T-helper 17 cell (primary cell): ENCODE measurements at regions not wholly inside any gene's neighbourhood (a gene's known extent, or its start where the extent isn't known, plus 50 kb on each side); places are given as distances from the start of the nearest gene placed in this dataset.
A peak's percentile ranks its signal among the peaks of the same experiment; 100 is the strongest.
"Not testable (repeated sequence)": the region's sequence is repeated elsewhere in the genome, so short reads cannot be mapped to it uniquely, and the experiment has no call there.

Source experiments
- ATAC-seq: fragments of 150-1000 bp; cut with Tn5 transposase; 2 replicates; pipeline ENCODE4 v1.10.0; 2021; ENCODE audit warnings: mild to moderate bottlenecking, moderate library complexity
- DNase-seq, 3 donors: peaks; one replicate each; pipeline versions ENCODE4 v3.0.0 to v3.0.0-alpha.2; 2020 to 2021
- H3K9me3 ChIP-seq: one replicate; pipeline ENCODE4 v1.7.0; 2013; ENCODE audit warnings: low read length, mild to moderate bottlenecking; ENCODE audit not compliant: control insufficient read depth, poor library complexity, severe bottlenecking
- H3K27ac Mint-ChIP-seq: one replicate; pipeline ENCODE4 v1.8.0; 2022; ENCODE audit warnings: mild to moderate bottlenecking, moderate library complexity, mixed read lengths
- H3K27me3 Mint-ChIP-seq: one replicate; pipeline ENCODE4 v1.8.0; 2022; ENCODE audit warnings: mixed read lengths
- H3K36me3 Mint-ChIP-seq: one replicate; pipeline ENCODE4 v1.8.0; 2022; ENCODE audit warnings: low read depth, mixed read lengths
- H3K4me1 Mint-ChIP-seq: one replicate; pipeline ENCODE4 v1.8.0; 2022; ENCODE audit warnings: mild to moderate bottlenecking, mixed read lengths
- H3K4me3 Mint-ChIP-seq: one replicate; pipeline ENCODE4 v1.8.0; 2022; ENCODE audit warnings: mild to moderate bottlenecking, moderate library complexity, mixed read lengths

DNA sequence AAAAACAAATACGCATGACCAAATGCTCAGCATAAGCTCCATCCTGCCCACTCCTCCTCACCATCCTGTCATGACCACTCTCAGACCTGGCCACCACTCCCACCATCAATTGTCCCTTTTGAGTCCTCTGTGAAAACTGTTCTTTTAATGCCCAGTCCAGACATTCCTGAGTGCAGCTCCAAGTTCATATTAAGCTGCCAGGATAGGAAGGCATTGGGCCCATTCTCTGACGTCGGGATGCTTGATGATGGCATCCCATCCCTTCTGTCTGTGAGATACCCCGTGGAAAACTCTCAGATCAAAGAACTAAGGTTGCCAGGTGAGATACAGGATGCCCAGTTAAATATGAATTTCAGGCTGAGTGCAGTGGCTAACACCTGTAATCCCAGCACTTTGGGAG lies 89.9 kb upstream of the KIF5B start:
- no peaks in the 10 kb centered on the region for H3K27me3 Mint-ChIP-seq
- DNase-seq (no peak), ATAC-seq (no peak)
- no peaks in the 10 kb centered on the region for H3K36me3 Mint-ChIP-seq
- H3K9me3 ChIP-seq, result no peaks in the 10 kb centered on the region
- H3K27ac Mint-ChIP-seq, result no peak overlapping the region
- peaks cover 14% of the 10 kb centered on the region for H3K4me1 Mint-ChIP-seq
- H3K4me3 Mint-ChIP-seq, result no peak overlapping the region

GRCh38 chr10:32144817-32145688 lies 88.8 kb upstream of the KIF5B start:
- H3K27me3 Mint-ChIP-seq, result no peaks in the 10 kb centered on the region
- no peaks in the 10 kb centered on the region for H3K9me3 ChIP-seq
- no peak overlapping the region for H3K4me3 Mint-ChIP-seq
- no peak for ATAC-seq
- H3K36me3 Mint-ChIP-seq, result no peaks in the 10 kb centered on the region
- no peak for DNase-seq
- H3K4me1 Mint-ChIP-seq, result peaks cover 9% of the 10 kb centered on the region
- no peak overlapping the region for H3K27ac Mint-ChIP-seq

- H3K4me3 Mint-ChIP-seq, result no peak overlapping the region
- H3K27ac Mint-ChIP-seq, result no peak overlapping the region
- peaks cover 3% of the 10 kb centered on the region for H3K4me1 Mint-ChIP-seq
- no peak for DNase-seq
- no peaks in the 10 kb centered on the region for H3K36me3 Mint-ChIP-seq
- H3K9me3 ChIP-seq, result no peaks in the 10 kb centered on the region
- no peaks in the 10 kb centered on the region for H3K27me3 Mint-ChIP-seq
- no peak for ATAC-seq
Measured at GRCh38 chr10:32143302-32143847, 87.2 kb upstream of the KIF5B start.

DNA sequence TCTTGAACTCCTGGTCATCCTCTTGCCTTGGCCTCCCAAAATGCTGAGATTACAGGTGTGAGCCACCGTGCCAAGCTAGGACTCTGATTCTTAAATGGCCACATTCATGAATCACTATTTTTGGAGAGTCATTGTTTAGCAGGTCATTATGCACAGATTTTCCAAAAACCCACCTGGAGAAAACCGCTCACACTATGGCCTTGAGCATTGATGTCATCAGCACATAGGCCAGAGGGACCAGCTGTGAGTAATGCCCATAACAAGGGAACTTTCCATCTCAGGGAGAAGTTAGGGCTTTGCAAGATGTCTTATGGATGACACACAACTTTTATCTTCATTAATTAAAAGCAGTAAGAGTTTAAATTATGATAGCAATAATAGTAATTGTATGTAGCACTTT lies 86.4 kb upstream of the KIF5B start:
- H3K4me3 Mint-ChIP-seq, result no peak overlapping the region
- ATAC-seq, result no peak
- no peak overlapping the region for H3K27ac Mint-ChIP-seq
- no peaks in the 10 kb centered on the region for H3K27me3 Mint-ChIP-seq
- H3K4me1 Mint-ChIP-seq, result peaks cover 3% of the 10 kb centered on the region
- no peaks in the 10 kb centered on the region for H3K36me3 Mint-ChIP-seq
- H3K9me3 ChIP-seq, result no peaks in the 10 kb centered on the region
- no peak for DNase-seq

GRCh38 chr10:32141018-32141807 lies 85.0 kb upstream of the KIF5B start:
- Mint-ChIP-seq H3K36me3 (no peaks in the 10 kb centered on the region), H3K27ac (no peak overlapping the region), H3K4me3 (no peak overlapping the region), H3K4me1 (peaks cover 3% of the 10 kb centered on the region), H3K27me3 (no peaks in the 10 kb centered on the region)
- no peaks in the 10 kb centered on the region for H3K9me3 ChIP-seq
- DNase-seq (no peak), ATAC-seq (no peak)

DNA sequence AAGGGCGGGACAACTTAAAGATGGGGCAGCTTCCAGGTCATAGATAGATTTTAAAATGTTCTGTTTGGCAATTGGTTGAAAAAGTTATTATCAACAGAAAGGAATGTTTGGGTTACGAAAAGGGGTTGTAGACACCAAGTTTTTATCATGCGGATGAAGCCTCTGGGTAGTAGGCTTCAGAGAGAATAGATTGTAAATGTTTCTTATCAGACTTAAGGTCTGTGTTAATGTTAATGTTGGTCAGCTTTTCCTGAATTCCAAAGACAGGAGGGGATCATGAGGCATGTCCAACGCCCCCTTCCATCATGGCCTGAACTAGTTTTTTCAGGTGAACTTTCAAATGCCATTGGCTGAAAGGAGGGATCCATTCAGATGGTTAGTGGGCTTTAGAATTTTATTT lies 84.2 kb upstream of the KIF5B start:
- no peak for DNase-seq
- Mint-ChIP-seq H3K27ac (no peak overlapping the region), H3K4me1 (peaks cover 3% of the 10 kb centered on the region), H3K36me3 (no peaks in the 10 kb centered on the region), H3K4me3 (no peak overlapping the region), H3K27me3 (no peaks in the 10 kb centered on the region)
- ATAC-seq, result no peak
- no peaks in the 10 kb centered on the region for H3K9me3 ChIP-seq

DNA sequence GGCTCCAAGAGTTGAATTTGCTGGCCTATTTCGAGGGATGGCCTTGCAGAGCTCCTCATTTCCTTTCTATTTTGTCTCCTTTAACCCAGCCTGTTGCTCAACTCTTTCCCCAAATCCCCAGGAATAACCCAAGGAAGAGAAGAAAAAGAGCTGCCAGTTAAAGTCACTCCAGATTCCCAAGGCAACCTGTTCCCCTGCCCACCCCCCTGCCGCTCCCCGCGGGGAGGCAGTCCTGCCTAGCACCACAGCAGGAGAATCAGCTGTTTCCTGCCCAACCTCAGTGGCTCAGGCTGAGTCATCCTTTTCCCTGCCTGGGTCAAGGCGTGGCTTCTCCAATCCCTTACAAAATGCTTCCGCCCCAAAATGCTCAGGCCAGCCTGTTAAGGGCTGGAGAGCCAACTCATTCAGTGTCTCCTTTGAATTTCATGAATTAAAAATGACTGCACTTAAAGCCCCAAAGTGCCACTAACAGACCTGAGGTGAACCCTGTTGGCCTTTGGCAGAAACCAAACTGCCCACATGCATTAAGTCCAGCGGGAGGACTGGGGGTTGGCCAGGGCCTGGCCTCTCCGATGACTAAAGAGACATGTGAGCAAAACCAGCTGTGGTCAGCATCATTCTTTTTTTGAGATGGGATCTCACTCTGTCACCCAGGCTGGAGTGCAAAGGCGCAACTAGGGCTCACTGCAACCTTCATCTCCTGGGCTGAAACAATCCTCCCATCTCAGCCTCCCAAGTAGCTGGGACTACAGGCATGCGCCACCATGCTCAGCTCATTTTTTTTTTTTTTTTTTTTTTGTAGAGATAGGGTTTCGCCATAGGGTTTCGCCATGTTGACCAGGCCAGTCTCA lies 83.2 kb upstream of the KIF5B start:
- H3K4me1 Mint-ChIP-seq, result peaks cover 3% of the 10 kb centered on the region
- no peak overlapping the region for H3K4me3 Mint-ChIP-seq
- no peaks in the 10 kb centered on the region for H3K36me3 Mint-ChIP-seq
- H3K9me3 ChIP-seq, result no peaks in the 10 kb centered on the region
- DNase-seq (no peak), ATAC-seq (peak; percentile 40)
- no peaks in the 10 kb centered on the region for H3K27me3 Mint-ChIP-seq
- no peak overlapping the region for H3K27ac Mint-ChIP-seq

DNA sequence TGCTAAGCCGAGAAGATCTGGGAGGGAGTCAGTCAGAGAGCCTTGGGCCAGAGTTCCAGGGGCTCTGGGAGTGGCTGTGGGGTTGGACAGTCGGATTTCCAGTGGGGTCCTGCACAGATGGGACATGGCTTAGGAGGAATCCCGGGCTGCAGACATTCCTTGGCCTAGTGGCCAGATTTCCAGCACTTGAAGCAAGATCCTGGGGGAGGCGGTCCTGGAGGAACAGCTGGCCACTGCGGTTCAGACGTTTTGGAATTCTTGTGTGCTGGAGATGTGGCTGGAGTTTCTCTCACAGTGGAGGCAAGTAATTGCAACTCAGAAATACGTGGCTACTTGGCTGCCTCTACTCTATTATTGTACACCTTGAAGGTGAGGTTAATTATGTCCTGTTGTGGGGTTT lies 80.7 kb upstream of the KIF5B start:
- H3K4me3 Mint-ChIP-seq, H3K27ac Mint-ChIP-seq, H3K36me3 Mint-ChIP-seq, ATAC-seq, H3K4me1 Mint-ChIP-seq, H3K9me3 ChIP-seq, DNase-seq, H3K27me3 Mint-ChIP-seq: not testable (repeated sequence)

DNA sequence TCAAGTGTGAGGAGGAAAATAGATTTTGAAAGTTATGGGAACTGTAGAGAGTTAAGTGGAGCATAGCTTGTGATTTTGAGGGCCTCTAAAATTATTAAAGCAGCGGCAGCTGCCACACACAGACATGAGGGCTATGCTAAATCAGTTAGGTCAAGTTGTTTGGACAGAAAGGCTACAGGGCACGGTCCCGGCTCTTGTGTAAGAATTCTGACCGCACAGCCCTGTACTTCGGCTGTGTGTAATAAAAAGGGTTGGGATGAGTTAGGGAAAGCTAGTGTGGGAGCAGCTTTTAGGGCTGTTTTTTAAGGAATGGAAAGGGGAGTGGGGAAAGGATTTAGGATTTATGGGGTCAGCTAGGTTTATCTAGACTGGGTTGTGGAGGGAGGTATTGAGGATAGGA lies 79.6 kb upstream of the KIF5B start:
- not testable (repeated sequence) for H3K27ac Mint-ChIP-seq, DNase-seq, H3K4me3 Mint-ChIP-seq, H3K9me3 ChIP-seq, H3K36me3 Mint-ChIP-seq, H3K27me3 Mint-ChIP-seq, H3K4me1 Mint-ChIP-seq, ATAC-seq

DNA sequence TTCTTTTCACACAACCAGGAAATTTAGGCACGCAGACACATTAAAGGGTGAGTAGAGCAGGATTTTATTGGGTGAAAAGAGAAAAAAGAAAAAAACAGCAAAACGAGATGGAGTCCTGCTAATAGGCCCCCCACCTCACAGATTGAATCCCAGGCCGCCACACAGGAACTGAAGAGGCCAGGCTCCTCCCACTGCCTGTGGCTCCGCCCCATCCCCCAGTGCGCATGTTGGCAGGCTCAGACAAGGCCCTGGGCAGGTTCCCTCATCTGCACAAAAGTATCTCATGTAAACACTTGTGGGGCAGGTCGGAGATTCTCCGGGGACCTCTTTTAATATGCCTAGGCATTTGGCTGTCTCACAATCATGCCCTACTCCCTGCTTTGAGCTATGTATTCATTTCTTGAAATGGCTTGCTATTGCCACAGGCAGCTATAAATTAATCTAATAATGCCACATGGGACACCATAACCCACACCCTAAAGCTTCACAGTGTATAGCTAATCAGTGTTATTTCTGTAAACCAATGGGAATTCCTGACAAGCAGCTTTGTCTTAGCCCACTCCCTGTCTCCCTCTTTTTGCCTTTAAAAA lies 76.2 kb upstream of the KIF5B start:
- H3K36me3 Mint-ChIP-seq, result no peaks in the 10 kb centered on the region

GRCh38 chr10:32131388-32131787 lies 75.2 kb upstream of the KIF5B start:
- no peak for ATAC-seq
- DNase-seq, result no peak

More for the DNA sequence above, 76.2 kb upstream of the KIF5B start:
- no peaks in the 10 kb centered on the region for H3K9me3 ChIP-seq
- H3K27me3 Mint-ChIP-seq, result no peaks in the 10 kb centered on the region
- H3K4me1 Mint-ChIP-seq, result peaks cover 2% of the 10 kb centered on the region
- no peak for ATAC-seq
- no peak overlapping the region for H3K4me3 Mint-ChIP-seq
- no peak for DNase-seq
- no peak overlapping the region for H3K27ac Mint-ChIP-seq

DNA sequence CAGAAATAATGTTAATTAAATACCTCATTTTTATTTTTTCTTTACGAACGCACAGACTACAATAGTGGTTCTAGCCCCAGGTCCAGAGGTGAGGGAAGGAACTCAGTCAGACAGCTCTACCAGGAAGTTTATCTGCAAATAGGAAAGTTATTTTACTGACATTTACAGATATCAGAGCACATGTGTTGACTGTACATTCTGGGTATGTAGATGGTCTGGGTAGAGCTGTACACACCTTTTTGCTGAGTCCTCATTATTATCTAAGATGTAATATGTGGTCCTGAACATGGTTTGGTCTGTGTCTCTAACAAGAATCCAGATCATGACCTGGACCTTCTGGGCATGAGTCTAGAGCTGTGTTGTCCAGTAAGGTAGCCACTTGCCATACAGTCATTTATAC lies 74.6 kb upstream of the KIF5B start:
- H3K27ac Mint-ChIP-seq, result no peak overlapping the region
- no peak overlapping the region for H3K4me3 Mint-ChIP-seq
- H3K27me3 Mint-ChIP-seq, result no peaks in the 10 kb centered on the region
- DNase-seq (no peak), ATAC-seq (no peak)
- H3K9me3 ChIP-seq, result no peaks in the 10 kb centered on the region
- H3K36me3 Mint-ChIP-seq, result no peaks in the 10 kb centered on the region
- H3K4me1 Mint-ChIP-seq, result peaks cover 2% of the 10 kb centered on the region

More at GRCh38 chr10:32131388-32131787, 75.2 kb upstream of the KIF5B start:
- no peak overlapping the region for H3K27ac Mint-ChIP-seq
- H3K27me3 Mint-ChIP-seq, result no peaks in the 10 kb centered on the region
- H3K4me3 Mint-ChIP-seq, result no peak overlapping the region
- H3K9me3 ChIP-seq, result no peaks in the 10 kb centered on the region
- H3K4me1 Mint-ChIP-seq, result peaks cover 2% of the 10 kb centered on the region
- H3K36me3 Mint-ChIP-seq, result no peaks in the 10 kb centered on the region
